ENCODE measurements at regions not wholly inside any gene's neighbourhood (a gene's known extent, or its start where the extent isn't known, plus 50 kb on each side); places are given as distances from the start of the nearest gene placed in this dataset.

- CTCF ChIA-PET: no interaction called here
These were observed 436.4 kb upstream of the CHRM3 start for GRCh38 chr1:238950017-238950416.

GRCh38 chr1:238944028-238944427, 442.3 kb upstream of the CHRM3 start:
- TF ChIP-seq EZH2 (IDR thresholded peaks at IDR 0.05; ENCODE audit: borderline replicate concordance, low read depth, low read length, severe bottlenecking): no peak
- no peak for TF ChIP-seq MAX (IDR thresholded peaks at IDR 0.05; ENCODE audit: insufficient read depth, insufficient read length)
- TF ChIP-seq MYC (IDR thresholded peaks at IDR 0.05; ENCODE audit: low read depth, low read length): no peak
- TF ChIP-seq JUN (IDR thresholded peaks at IDR 0.05; ENCODE audit: borderline replicate concordance, insufficient read depth, insufficient read length, low read depth): no peak
- TF ChIP-seq POLR2AphosphoS5 (IDR thresholded peaks at IDR 0.05; ENCODE audit: insufficient read depth, low read depth, low read length): no peak
- no peak for TF ChIP-seq GATA2 (IDR thresholded peaks at IDR 0.05; ENCODE audit: insufficient read depth, insufficient read length, low read depth, low read length)
- no peak for TF ChIP-seq FOS (IDR thresholded peaks at IDR 0.05; ENCODE audit: borderline replicate concordance, insufficient read depth, low read length)
- TF ChIP-seq CTCF (IDR thresholded peaks at IDR 0.05; ENCODE audit: extremely low read depth in 1 of 2, insufficient read depth in 1 of 2, low read depth in 1 of 2, low read length in 2 of 2): no peak
- TF ChIP-seq POLR2A (IDR thresholded peaks at IDR 0.05; ENCODE audit: low read depth, low read length): no peak
- no TSS peak for BruUV-seq (replicated peaks)
- CTCF ChIA-PET: no interaction called here

More at GRCh38 chr1:238950017-238950416, 436.4 kb upstream of the CHRM3 start:
- intact Hi-C loops (cut with micrococcal nuclease) (no loop called here), dilution Hi-C loops (cut with MboI; ENCODE audit: extremely low pct_ligation_motif_present, low sequenced_read_pairs) (no loop called here)
- no peaks in the 10 kb centered on the region for H4K20me1 ChIP-seq (replicated peaks; ENCODE audit: control insufficient read depth, extremely low read depth, insufficient read depth, low read length)
- H3K27ac ChIP-seq (ENCODE audit: insufficient read depth, low read depth, low read length): no peak overlapping the region
- no peaks in the 10 kb centered on the region for H3K4me1 ChIP-seq (ENCODE audit: control insufficient read depth, extremely low read depth, insufficient read depth, low read length)
- no peaks in the 10 kb centered on the region for H3K9me1 ChIP-seq (replicated peaks; ENCODE audit: control insufficient read depth, extremely low read depth, insufficient read depth, low read length)
- H3K9ac ChIP-seq (replicated peaks; ENCODE audit: extremely low read depth, insufficient read depth, low read length): no peak overlapping the region
- no peaks in the 10 kb centered on the region for H3K27me3 ChIP-seq (ENCODE audit: control insufficient read depth in 2 of 2, insufficient read depth in 2 of 2, low read length in 2 of 2)
- no peak overlapping the region for H3K4me2 ChIP-seq (ENCODE audit: insufficient read depth, low read length)
- DNase-seq (ENCODE audit: low read depth, low spot score): no peak
- no TSS peak for BruUV-seq (replicated peaks)
- H3K4me3 ChIP-seq (replicated peaks in 1 of 3; ENCODE audit: insufficient read depth in 1 of 3, low read depth in 1 of 3, low read length in 3 of 3): no peak overlapping the region
- peaks cover 2% of the 10 kb centered on the region for H3K9me3 ChIP-seq (replicated peaks; ENCODE audit: control insufficient read depth, insufficient read depth, low read length)
- H2AFZ ChIP-seq (ENCODE audit: low read depth, low read length): no peak overlapping the region
- POLR2A ChIA-PET: no interaction called here
- H3K36me3 ChIP-seq (ENCODE audit: control insufficient read depth in 2 of 2, extremely low read depth in 1 of 2, insufficient read depth in 2 of 2, low read length in 2 of 2): no peaks in the 10 kb centered on the region
- FAIRE-seq: no peak
- no peaks in the 10 kb centered on the region for H3K79me2 ChIP-seq (ENCODE audit: control insufficient read depth, insufficient read depth, low read length)
- TF ChIP-seq CTCF (IDR thresholded peaks at IDR 0.05; ENCODE audit: extremely low read depth in 1 of 2, insufficient read depth in 1 of 2, low read depth in 1 of 2, low read length in 2 of 2) (no peak), MYC (IDR thresholded peaks at IDR 0.05; ENCODE audit: low read depth, low read length) (no peak), EZH2 (IDR thresholded peaks at IDR 0.05; ENCODE audit: borderline replicate concordance, low read depth, low read length, severe bottlenecking) (no peak), GATA2 (IDR thresholded peaks at IDR 0.05; ENCODE audit: insufficient read depth, insufficient read length, low read depth, low read length) (no peak), POLR2A (IDR thresholded peaks at IDR 0.05; ENCODE audit: low read depth, low read length) (no peak)

More at GRCh38 chr1:238944028-238944427, 442.3 kb upstream of the CHRM3 start:
- DNase-seq (ENCODE audit: low read depth, low spot score): no peak
- no peaks in the 10 kb centered on the region for H3K79me2 ChIP-seq (ENCODE audit: control insufficient read depth, insufficient read depth, low read length)
- no peaks in the 10 kb centered on the region for H3K36me3 ChIP-seq (ENCODE audit: control insufficient read depth in 2 of 2, extremely low read depth in 1 of 2, insufficient read depth in 2 of 2, low read length in 2 of 2)
- H3K27me3 ChIP-seq (ENCODE audit: control insufficient read depth in 2 of 2, insufficient read depth in 2 of 2, low read length in 2 of 2): no peaks in the 10 kb centered on the region
- H4K20me1 ChIP-seq (replicated peaks; ENCODE audit: control insufficient read depth, extremely low read depth, insufficient read depth, low read length): no peaks in the 10 kb centered on the region
- dilution Hi-C loops (cut with MboI; ENCODE audit: extremely low pct_ligation_motif_present, low sequenced_read_pairs): no loop called here
- H3K4me1 ChIP-seq (ENCODE audit: control insufficient read depth, extremely low read depth, insufficient read depth, low read length): no peaks in the 10 kb centered on the region
- no peak overlapping the region for H3K4me2 ChIP-seq (ENCODE audit: insufficient read depth, low read length)
- peaks cover 2% of the 10 kb centered on the region for H3K9me3 ChIP-seq (replicated peaks; ENCODE audit: control insufficient read depth, insufficient read depth, low read length)
- no peak for FAIRE-seq
- no peaks in the 10 kb centered on the region for H3K9me1 ChIP-seq (replicated peaks; ENCODE audit: control insufficient read depth, extremely low read depth, insufficient read depth, low read length)
- H3K4me3 ChIP-seq (replicated peaks in 1 of 3; ENCODE audit: insufficient read depth in 1 of 3, low read depth in 1 of 3, low read length in 3 of 3): no peak overlapping the region
- H3K27ac ChIP-seq (ENCODE audit: insufficient read depth, low read depth, low read length): no peak overlapping the region
- intact Hi-C loops (cut with micrococcal nuclease): no loop called here
- POLR2A ChIA-PET: no interaction called here
- H2AFZ ChIP-seq (ENCODE audit: low read depth, low read length): no peak overlapping the region
- H3K9ac ChIP-seq (replicated peaks; ENCODE audit: extremely low read depth, insufficient read depth, low read length): no peak overlapping the region

Data from endothelial cell of umbilical vein (primary cell).